GM19467 (cell line): ENCODE measurements at regions not wholly inside any gene's neighbourhood (a gene's known extent, or its start where the extent isn't known, plus 50 kb on each side); places are given as distances from the start of the nearest gene placed in this dataset.
"Not testable (repeated sequence)": the region's sequence is repeated elsewhere in the genome, so short reads cannot be mapped to it uniquely, and the experiment has no call there.

Experiments used
- ATAC-seq: cut with Tn5 transposase; IDR thresholded peaks from one replicate; pipeline ENCODE4 v1.9.1; 2021; ENCODE audit warnings: mild to moderate bottlenecking, moderate library complexity; ENCODE audit not compliant: unreplicated experiment

- no peak for ATAC-seq
Measured at GRCh38 chr11:81337756-81338155, 1395.9 kb downstream of the FAM181B start.

GRCh38 chr11:81332276-81332675 is 1401.4 kb downstream of the FAM181B start:
- ATAC-seq: no peak

GRCh38 chr11:81331611-81332235 is 1401.9 kb downstream of the FAM181B start:
- no peak for ATAC-seq

GRCh38 chr11:81331088-81331487 is 1402.6 kb downstream of the FAM181B start:
- ATAC-seq: no peak

- no peak for ATAC-seq
Measured at GRCh38 chr11:81303038-81303664, 1430.5 kb downstream of the FAM181B start.

GRCh38 chr11:81301166-81301830 is 1432.4 kb downstream of the FAM181B start:
- no peak for ATAC-seq

- no peak for ATAC-seq
Measured at GRCh38 chr11:81286959-81287358, 1446.7 kb downstream of the FAM181B start.

GRCh38 chr11:81286550-81286949 is 1447.1 kb downstream of the FAM181B start:
- ATAC-seq: no peak

GRCh38 chr11:81280228-81280627 is 1453.4 kb downstream of the FAM181B start:
- ATAC-seq: not testable (repeated sequence)

GRCh38 chr11:81278991-81279390 is 1454.7 kb downstream of the FAM181B start:
- no peak for ATAC-seq

- no peak for ATAC-seq
Measured at GRCh38 chr11:81270686-81271085, 1463.0 kb downstream of the FAM181B start.

GRCh38 chr11:81267246-81267645 is 1466.4 kb downstream of the FAM181B start:
- ATAC-seq: no peak

- no peak for ATAC-seq
Measured at GRCh38 chr11:81259471-81259870, 1474.2 kb downstream of the FAM181B start.

GRCh38 chr11:81255895-81256294 is 1477.8 kb downstream of the FAM181B start:
- ATAC-seq: no peak

- no peak for ATAC-seq
Measured at GRCh38 chr11:81253244-81253643, 1480.4 kb downstream of the FAM181B start.

GRCh38 chr11:81246941-81247340 is 1486.7 kb downstream of the FAM181B start:
- no peak for ATAC-seq

- no peak for ATAC-seq
Measured at GRCh38 chr11:81245791-81246190, 1487.9 kb downstream of the FAM181B start.

GRCh38 chr11:81241672-81242275 is 1491.9 kb downstream of the FAM181B start:
- ATAC-seq: no peak

GRCh38 chr11:81237139-81237538 is 1496.5 kb downstream of the FAM181B start:
- no peak for ATAC-seq

GRCh38 chr11:81227409-81227808 is 1506.3 kb downstream of the FAM181B start:
- not testable (repeated sequence) for ATAC-seq

GRCh38 chr11:81224396-81224795 is 1509.3 kb downstream of the FAM181B start:
- no peak for ATAC-seq

GRCh38 chr11:81222491-81222890 is 1511.2 kb downstream of the FAM181B start:
- no peak for ATAC-seq
